OCI-LY1 (cell line): ENCODE measurements at regions not wholly inside any gene's neighbourhood (a gene's known extent, or its start where the extent isn't known, plus 50 kb on each side); places are given as distances from the start of the nearest gene placed in this dataset.

Experiments
- CTCF ChIP-seq: fragments of 200-600 bp; sonication (generic), shearing (Covaris generic); IDR thresholded peaks from 2 replicates; pipeline ENCODE4 v1.5.1; 2017; ENCODE audit warnings: mild to moderate bottlenecking, antibody characterized with exemption, low read length, moderate library complexity, mixed read lengths
- EZH2 ChIP-seq: fragments of 200-600 bp; sonication (generic), shearing (Covaris generic); IDR thresholded peaks from 2 replicates; pipeline ENCODE4 v1.8.0; 2017; ENCODE audit warnings: borderline replicate concordance, mixed run types, mild to moderate bottlenecking, antibody characterized with exemption, low read length, moderate library complexity, mixed read lengths

- TF ChIP-seq CTCF (no peak), EZH2 (no peak)
These were observed 110.9 kb upstream of the SSTR4 start for GRCh38 chr20:22924046-22924737.
